WTC11 (cell line): ENCODE measurements at regions not wholly inside any gene's neighbourhood (a gene's known extent, or its start where the extent isn't known, plus 50 kb on each side); places are given as distances from the start of the nearest gene placed in this dataset.

ENCODE experiments used
- ATAC-seq: fragments of 200-7000 bp; cut with Tn5 transposase; 2 replicates; pipeline ENCODE4 v1.10.0; 2021; ENCODE audit warnings: mild to moderate bottlenecking, moderate library complexity
- CTCF ChIA-PET: fragments of 300-600 bp; sonication (Branson Sonifier 250); formaldehyde crosslinking; loops from one replicate; lab custom pipeline; 2021; ENCODE audit warnings: antibody characterized with exemption; lab: Charles Lee
- POLR2A ChIA-PET: fragments of 350-600 bp; sonication (Branson Sonifier 250); formaldehyde crosslinking; loops from one replicate; lab custom pipeline; 2021; ENCODE audit warnings: antibody characterized with exemption; lab: Charles Lee
- DNase-seq: peaks from one replicate; pipeline ENCODE4 v3.0.0; 2021; ENCODE audit warnings: low spot score
- H3K27ac Mint-ChIP-seq: 2 replicates; pipeline ENCODE4 v1.8.0; 2021; ENCODE audit warnings: mixed read lengths
- H3K27me3 Mint-ChIP-seq: 2 replicates; pipeline ENCODE4 v1.8.0; 2021; ENCODE audit warnings: low read depth, mild to moderate bottlenecking, moderate library complexity, mixed read lengths
- H3K36me3 Mint-ChIP-seq: 2 replicates; pipeline ENCODE4 v1.8.0; 2021; ENCODE audit warnings: mixed read lengths
- H3K4me1 Mint-ChIP-seq: 2 replicates; pipeline ENCODE4 v1.8.0; 2022; ENCODE audit warnings: mixed read lengths
- H3K4me3 Mint-ChIP-seq: 2 replicates; pipeline ENCODE4 v1.8.0; 2021; ENCODE audit warnings: mild to moderate bottlenecking, moderate library complexity, mixed read lengths
- H3K9me3 Mint-ChIP-seq: 2 replicates; pipeline ENCODE4 v1.8.0; 2021; ENCODE audit warnings: mixed read lengths
- ESRRA ChIP-seq: sonication (generic); formaldehyde crosslinking; IDR thresholded peaks from 2 replicates; pipeline ENCODE4 v1.8.1; 2022; ENCODE audit warnings: mild to moderate bottlenecking, missing genetic modification reagents, borderline replicate concordance
- ETV6 ChIP-seq: sonication (generic); formaldehyde crosslinking; IDR thresholded peaks from 2 replicates; pipeline ENCODE4 v1.8.1; 2022; ENCODE audit warnings: mild to moderate bottlenecking, missing genetic modification reagents
- GABPB1 ChIP-seq: sonication (generic); formaldehyde crosslinking; IDR thresholded peaks from 2 replicates; pipeline ENCODE4 v1.8.1; 2023; ENCODE audit warnings: mild to moderate bottlenecking, missing genetic modification reagents
- GRHL2 ChIP-seq: fragments of 250-450 bp; sonication (Bioruptor Pico); IDR thresholded peaks from 2 replicates; pipeline ENCODE4 v1.8.0; 2022; ENCODE audit warnings: mild to moderate bottlenecking, moderate library complexity; ENCODE audit not compliant: insufficient replicate concordance, severe bottlenecking
- JAZF1 ChIP-seq: fragments of 250-450 bp; sonication (Bioruptor Pico); IDR thresholded peaks from 2 replicates; pipeline ENCODE4 v1.9.0; 2021; ENCODE audit warnings: moderate library complexity, mild to moderate bottlenecking, inconsistent platforms
- MYBL2 ChIP-seq: sonication (generic); formaldehyde crosslinking; IDR thresholded peaks from 2 replicates; pipeline ENCODE4 v1.8.1; 2023; ENCODE audit warnings: mild to moderate bottlenecking, moderate library complexity, missing genetic modification reagents
- NFATC4 ChIP-seq: fragments of 250-450 bp; sonication (Bioruptor Pico); IDR thresholded peaks from 2 replicates; pipeline ENCODE4 v1.9.0; 2021; ENCODE audit warnings: mild to moderate bottlenecking
- PRRX2 ChIP-seq: fragments of 250-450 bp; sonication (Bioruptor Pico); IDR thresholded peaks from 2 replicates; pipeline ENCODE4 v1.8.0; 2021; ENCODE audit warnings: mild to moderate bottlenecking
- ZNF219 ChIP-seq: sonication (generic); formaldehyde crosslinking; IDR thresholded peaks from 2 replicates; pipeline ENCODE4 v1.8.0; 2023; ENCODE audit warnings: missing genetic modification reagents, mild to moderate bottlenecking, borderline replicate concordance
- ZNF423 ChIP-seq: fragments of 250-450 bp; sonication (Bioruptor Pico); IDR thresholded peaks from 2 replicates; pipeline ENCODE4 v2.1.2; 2022; ENCODE audit warnings: mild to moderate bottlenecking, moderate library complexity
- ZNF671 ChIP-seq: fragments of 250-450 bp; sonication (Bioruptor Pico); IDR thresholded peaks from 2 replicates; pipeline ENCODE4 v1.8.0; 2021; ENCODE audit warnings: mild to moderate bottlenecking
- TF ChIP-seq, protein P1 (sequence below): fragments of 250-450 bp; sonication (Bioruptor Pico); IDR thresholded peaks from 2 replicates; pipeline ENCODE4 v1.9.0; 2021; ENCODE audit warnings: mild to moderate bottlenecking
- TF ChIP-seq, protein P2 (sequence below): sonication (generic); formaldehyde crosslinking; IDR thresholded peaks from 2 replicates; pipeline ENCODE4 v1.8.0; 2023; ENCODE audit warnings: missing genetic modification reagents, mild to moderate bottlenecking, borderline replicate concordance
- TF ChIP-seq, protein P3 (sequence below): sonication (generic); formaldehyde crosslinking; IDR thresholded peaks from 2 replicates; pipeline ENCODE4 v1.8.0; 2022; ENCODE audit warnings: mild to moderate bottlenecking, missing genetic modification reagents
- TF ChIP-seq, protein P4 (sequence below): sonication (generic); formaldehyde crosslinking; conservative IDR thresholded peaks from 2 replicates; pipeline ENCODE4 v1.8.1; 2023; ENCODE audit warnings: mild to moderate bottlenecking, low read depth, missing genetic modification reagents, moderate library complexity
- TF ChIP-seq, protein P5 (sequence below): sonication (generic); formaldehyde crosslinking; IDR thresholded peaks from 2 replicates; pipeline ENCODE4 v1.8.1; 2023; ENCODE audit warnings: mild to moderate bottlenecking, missing genetic modification reagents

DNA sequence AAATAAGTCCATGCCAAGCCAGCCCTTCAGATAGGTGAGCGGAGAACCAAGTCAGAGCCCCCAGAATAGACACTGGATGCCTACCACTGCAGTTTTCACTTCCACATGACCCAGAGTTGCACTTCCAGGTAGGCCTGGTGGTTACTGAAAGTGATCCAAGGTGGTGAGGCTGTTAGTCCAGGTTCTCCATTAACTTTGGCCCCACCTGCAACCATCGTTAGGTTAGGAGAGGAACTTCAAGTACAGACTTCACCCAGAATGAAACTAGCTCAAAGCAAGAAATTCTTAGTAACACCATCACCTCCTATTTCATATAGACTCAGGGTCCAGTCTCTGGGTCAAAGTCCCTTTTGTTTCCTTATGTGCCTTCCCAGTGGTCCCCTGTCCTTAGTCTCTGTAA lies 293.1 kb upstream of the ID2 start:
- no peak for ATAC-seq
- DNase-seq, result no peak
- POLR2A ChIA-PET, result no interaction called here
- Mint-ChIP-seq H3K27ac (no peak overlapping the region), H3K9me3 (0 out of 2 replicates have a peak, but pooled peaks cover 9% of the 10 kb centered on the region), H3K36me3 (no peaks in the 10 kb centered on the region), H3K4me1 (peaks cover 42% of the 10 kb centered on the region), H3K27me3 (peaks cover 7% of the 10 kb centered on the region), H3K4me3 (no peak overlapping the region)
- CTCF ChIA-PET, result no interaction called here
- TF ChIP-seq GRHL2 (CRISPR knock-in tag), result no peak
- TF ChIP-seq ZNF423 (CRISPR knock-in tag), result no peak
- TF ChIP-seq ETV6 (CRISPR knock-in tag), result no peak
- TF ChIP-seq ZNF219 (CRISPR knock-in tag), result no peak
- TF ChIP-seq ZNF671 (CRISPR knock-in tag), result no peak
- no peak for TF ChIP-seq ESRRA
- TF ChIP-seq, protein P1, sequence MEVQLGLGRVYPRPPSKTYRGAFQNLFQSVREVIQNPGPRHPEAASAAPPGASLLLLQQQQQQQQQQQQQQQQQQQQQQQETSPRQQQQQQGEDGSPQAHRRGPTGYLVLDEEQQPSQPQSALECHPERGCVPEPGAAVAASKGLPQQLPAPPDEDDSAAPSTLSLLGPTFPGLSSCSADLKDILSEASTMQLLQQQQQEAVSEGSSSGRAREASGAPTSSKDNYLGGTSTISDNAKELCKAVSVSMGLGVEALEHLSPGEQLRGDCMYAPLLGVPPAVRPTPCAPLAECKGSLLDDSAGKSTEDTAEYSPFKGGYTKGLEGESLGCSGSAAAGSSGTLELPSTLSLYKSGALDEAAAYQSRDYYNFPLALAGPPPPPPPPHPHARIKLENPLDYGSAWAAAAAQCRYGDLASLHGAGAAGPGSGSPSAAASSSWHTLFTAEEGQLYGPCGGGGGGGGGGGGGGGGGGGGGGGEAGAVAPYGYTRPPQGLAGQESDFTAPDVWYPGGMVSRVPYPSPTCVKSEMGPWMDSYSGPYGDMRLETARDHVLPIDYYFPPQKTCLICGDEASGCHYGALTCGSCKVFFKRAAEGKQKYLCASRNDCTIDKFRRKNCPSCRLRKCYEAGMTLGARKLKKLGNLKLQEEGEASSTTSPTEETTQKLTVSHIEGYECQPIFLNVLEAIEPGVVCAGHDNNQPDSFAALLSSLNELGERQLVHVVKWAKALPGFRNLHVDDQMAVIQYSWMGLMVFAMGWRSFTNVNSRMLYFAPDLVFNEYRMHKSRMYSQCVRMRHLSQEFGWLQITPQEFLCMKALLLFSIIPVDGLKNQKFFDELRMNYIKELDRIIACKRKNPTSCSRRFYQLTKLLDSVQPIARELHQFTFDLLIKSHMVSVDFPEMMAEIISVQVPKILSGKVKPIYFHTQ (CRISPR knock-in tag), result no peak
- no peak for TF ChIP-seq NFATC4
- no peak for TF ChIP-seq PRRX2 (CRISPR knock-in tag)
- TF ChIP-seq, protein P2, sequence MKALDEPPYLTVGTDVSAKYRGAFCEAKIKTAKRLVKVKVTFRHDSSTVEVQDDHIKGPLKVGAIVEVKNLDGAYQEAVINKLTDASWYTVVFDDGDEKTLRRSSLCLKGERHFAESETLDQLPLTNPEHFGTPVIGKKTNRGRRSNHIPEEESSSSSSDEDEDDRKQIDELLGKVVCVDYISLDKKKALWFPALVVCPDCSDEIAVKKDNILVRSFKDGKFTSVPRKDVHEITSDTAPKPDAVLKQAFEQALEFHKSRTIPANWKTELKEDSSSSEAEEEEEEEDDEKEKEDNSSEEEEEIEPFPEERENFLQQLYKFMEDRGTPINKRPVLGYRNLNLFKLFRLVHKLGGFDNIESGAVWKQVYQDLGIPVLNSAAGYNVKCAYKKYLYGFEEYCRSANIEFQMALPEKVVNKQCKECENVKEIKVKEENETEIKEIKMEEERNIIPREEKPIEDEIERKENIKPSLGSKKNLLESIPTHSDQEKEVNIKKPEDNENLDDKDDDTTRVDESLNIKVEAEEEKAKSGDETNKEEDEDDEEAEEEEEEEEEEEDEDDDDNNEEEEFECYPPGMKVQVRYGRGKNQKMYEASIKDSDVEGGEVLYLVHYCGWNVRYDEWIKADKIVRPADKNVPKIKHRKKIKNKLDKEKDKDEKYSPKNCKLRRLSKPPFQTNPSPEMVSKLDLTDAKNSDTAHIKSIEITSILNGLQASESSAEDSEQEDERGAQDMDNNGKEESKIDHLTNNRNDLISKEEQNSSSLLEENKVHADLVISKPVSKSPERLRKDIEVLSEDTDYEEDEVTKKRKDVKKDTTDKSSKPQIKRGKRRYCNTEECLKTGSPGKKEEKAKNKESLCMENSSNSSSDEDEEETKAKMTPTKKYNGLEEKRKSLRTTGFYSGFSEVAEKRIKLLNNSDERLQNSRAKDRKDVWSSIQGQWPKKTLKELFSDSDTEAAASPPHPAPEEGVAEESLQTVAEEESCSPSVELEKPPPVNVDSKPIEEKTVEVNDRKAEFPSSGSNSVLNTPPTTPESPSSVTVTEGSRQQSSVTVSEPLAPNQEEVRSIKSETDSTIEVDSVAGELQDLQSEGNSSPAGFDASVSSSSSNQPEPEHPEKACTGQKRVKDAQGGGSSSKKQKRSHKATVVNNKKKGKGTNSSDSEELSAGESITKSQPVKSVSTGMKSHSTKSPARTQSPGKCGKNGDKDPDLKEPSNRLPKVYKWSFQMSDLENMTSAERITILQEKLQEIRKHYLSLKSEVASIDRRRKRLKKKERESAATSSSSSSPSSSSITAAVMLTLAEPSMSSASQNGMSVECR, result no peak

DNA sequence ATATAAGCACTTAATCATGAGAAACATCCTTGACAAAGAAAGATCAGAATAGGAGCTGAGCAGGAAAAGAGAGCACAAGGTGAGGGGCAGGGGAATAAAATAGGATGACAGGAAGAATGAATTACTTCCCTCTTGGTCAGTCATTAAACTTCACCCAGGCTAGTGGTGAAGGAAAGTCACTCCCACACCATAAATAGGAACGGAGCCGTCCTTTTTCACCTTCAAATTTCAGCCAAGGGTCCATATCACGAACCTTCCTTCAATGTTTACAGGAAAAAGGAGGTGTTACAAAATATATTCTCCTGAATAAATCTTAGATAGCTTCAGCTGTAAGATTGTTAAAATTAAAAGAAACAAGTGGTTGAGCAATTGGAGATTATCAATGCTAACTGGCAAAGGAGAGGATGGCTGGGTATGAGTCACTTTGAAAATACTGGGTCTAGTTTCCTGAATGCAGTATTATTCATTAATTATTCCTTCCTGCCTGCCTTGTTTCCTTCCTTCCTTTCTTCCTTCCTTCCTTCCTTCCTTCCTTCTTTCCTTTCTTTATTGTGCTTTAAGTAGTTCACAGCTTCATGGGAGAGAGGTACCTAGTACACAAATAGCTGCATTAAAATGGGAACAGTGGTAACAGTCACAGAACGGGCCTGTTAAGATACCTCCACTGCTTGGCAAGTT lies 292.3 kb upstream of the ID2 start:
- CTCF ChIA-PET, result no interaction called here
- peaks cover 49% of the 10 kb centered on the region for H3K4me1 Mint-ChIP-seq
- H3K27me3 Mint-ChIP-seq, result peaks cover 7% of the 10 kb centered on the region
- DNase-seq (no peak), ATAC-seq (no peak)
- H3K4me3 Mint-ChIP-seq, result no peak overlapping the region
- H3K9me3 Mint-ChIP-seq, result 0 out of 2 replicates have a peak, but pooled peaks cover 9% of the 10 kb centered on the region
- H3K27ac Mint-ChIP-seq, result no peak overlapping the region
- TF ChIP-seq JAZF1 (CRISPR knock-in tag) (no peak), MYBL2 (no peak), GABPB1 (CRISPR knock-in tag) (no peak)
- TF ChIP-seq, protein P3, sequence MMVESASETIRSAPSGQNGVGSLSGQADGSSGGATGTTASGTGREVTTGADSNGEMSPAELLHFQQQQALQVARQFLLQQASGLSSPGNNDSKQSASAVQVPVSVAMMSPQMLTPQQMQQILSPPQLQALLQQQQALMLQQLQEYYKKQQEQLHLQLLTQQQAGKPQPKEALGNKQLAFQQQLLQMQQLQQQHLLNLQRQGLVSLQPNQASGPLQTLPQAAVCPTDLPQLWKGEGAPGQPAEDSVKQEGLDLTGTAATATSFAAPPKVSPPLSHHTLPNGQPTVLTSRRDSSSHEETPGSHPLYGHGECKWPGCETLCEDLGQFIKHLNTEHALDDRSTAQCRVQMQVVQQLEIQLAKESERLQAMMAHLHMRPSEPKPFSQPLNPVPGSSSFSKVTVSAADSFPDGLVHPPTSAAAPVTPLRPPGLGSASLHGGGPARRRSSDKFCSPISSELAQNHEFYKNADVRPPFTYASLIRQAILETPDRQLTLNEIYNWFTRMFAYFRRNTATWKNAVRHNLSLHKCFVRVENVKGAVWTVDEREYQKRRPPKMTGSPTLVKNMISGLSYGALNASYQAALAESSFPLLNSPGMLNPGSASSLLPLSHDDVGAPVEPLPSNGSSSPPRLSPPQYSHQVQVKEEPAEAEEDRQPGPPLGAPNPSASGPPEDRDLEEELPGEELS (CRISPR knock-in tag), result no peak
- TF ChIP-seq, protein P4, sequence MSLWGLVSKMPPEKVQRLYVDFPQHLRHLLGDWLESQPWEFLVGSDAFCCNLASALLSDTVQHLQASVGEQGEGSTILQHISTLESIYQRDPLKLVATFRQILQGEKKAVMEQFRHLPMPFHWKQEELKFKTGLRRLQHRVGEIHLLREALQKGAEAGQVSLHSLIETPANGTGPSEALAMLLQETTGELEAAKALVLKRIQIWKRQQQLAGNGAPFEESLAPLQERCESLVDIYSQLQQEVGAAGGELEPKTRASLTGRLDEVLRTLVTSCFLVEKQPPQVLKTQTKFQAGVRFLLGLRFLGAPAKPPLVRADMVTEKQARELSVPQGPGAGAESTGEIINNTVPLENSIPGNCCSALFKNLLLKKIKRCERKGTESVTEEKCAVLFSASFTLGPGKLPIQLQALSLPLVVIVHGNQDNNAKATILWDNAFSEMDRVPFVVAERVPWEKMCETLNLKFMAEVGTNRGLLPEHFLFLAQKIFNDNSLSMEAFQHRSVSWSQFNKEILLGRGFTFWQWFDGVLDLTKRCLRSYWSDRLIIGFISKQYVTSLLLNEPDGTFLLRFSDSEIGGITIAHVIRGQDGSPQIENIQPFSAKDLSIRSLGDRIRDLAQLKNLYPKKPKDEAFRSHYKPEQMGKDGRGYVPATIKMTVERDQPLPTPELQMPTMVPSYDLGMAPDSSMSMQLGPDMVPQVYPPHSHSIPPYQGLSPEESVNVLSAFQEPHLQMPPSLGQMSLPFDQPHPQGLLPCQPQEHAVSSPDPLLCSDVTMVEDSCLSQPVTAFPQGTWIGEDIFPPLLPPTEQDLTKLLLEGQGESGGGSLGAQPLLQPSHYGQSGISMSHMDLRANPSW (CRISPR knock-in tag), result no peak
- TF ChIP-seq, protein P5, sequence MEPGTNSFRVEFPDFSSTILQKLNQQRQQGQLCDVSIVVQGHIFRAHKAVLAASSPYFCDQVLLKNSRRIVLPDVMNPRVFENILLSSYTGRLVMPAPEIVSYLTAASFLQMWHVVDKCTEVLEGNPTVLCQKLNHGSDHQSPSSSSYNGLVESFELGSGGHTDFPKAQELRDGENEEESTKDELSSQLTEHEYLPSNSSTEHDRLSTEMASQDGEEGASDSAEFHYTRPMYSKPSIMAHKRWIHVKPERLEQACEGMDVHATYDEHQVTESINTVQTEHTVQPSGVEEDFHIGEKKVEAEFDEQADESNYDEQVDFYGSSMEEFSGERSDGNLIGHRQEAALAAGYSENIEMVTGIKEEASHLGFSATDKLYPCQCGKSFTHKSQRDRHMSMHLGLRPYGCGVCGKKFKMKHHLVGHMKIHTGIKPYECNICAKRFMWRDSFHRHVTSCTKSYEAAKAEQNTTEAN (CRISPR knock-in tag), result no peak
- POLR2A ChIA-PET, result no interaction called here
- no peaks in the 10 kb centered on the region for H3K36me3 Mint-ChIP-seq
